Neural progenitor cell (in vitro differentiated cells): ENCODE measurements at regions not wholly inside any gene's neighbourhood (a gene's known extent, or its start where the extent isn't known, plus 50 kb on each side); places are given as distances from the start of the nearest gene placed in this dataset. TPM values are rescaled to one million over a fixed set of nuclear protein-coding genes. Genes with fewer than 3 reads are reported as not detected.

Source experiments
- DNase-seq: peaks from one replicate; pipeline ENCODE4 v3.0.0-alpha.2; 2016; ENCODE audit warnings: low spot score
- H2AFZ ChIP-seq: fragments of 200-600 bp; sonication (generic); replicated peaks from 2 replicates; pipeline ENCODE4 v1.6.1; 2016; ENCODE audit warnings: antibody characterized with exemption
- H3F3A ChIP-seq: fragments of 200-600 bp; sonication (generic); 2 replicates; pipeline ENCODE4 v1.6.1; 2016; ENCODE audit warnings: antibody characterized with exemption, low read depth
- H3K27ac ChIP-seq: fragments of 200-600 bp; sonication (generic); 2 replicates; pipeline ENCODE4 v1.5.1; 2016; ENCODE audit warnings: mild to moderate bottlenecking
- H3K27me3 ChIP-seq: fragments of 200-600 bp; sonication (generic); 2 replicates; pipeline ENCODE4 v1.6.1; 2016; ENCODE audit warnings: mild to moderate bottlenecking, moderate library complexity
- H3K36me3 ChIP-seq: fragments of 200-600 bp; sonication (generic); 2 replicates; pipeline ENCODE4 v1.5.1; 2016
- H3K4me1 ChIP-seq: fragments of 200-600 bp; sonication (generic); 2 replicates; pipeline ENCODE4 v1.6.1; 2016; ENCODE audit warnings: mixed run types
- H3K4me2 ChIP-seq: fragments of 200-600 bp; sonication (generic); 2 replicates; pipeline ENCODE4 v1.6.1; 2016
- H3K4me3 ChIP-seq: fragments of 200-600 bp; sonication (generic); 2 replicates; pipeline ENCODE4 v1.5.1; 2016
- H3K79me2 ChIP-seq: fragments of 200-600 bp; sonication (generic); 2 replicates; pipeline ENCODE4 v1.6.1; 2016; ENCODE audit warnings: low read depth
- H3K9ac ChIP-seq: fragments of 200-600 bp; sonication (generic); 2 replicates; pipeline ENCODE4 v1.6.1; 2016
- H3K9me3 ChIP-seq: fragments of 200-600 bp; sonication (generic); 2 replicates; pipeline ENCODE4 v1.5.1; 2016; ENCODE audit warnings: low read depth
- H4K20me1 ChIP-seq: fragments of 200-600 bp; sonication (generic); 2 replicates; pipeline ENCODE4 v1.6.1; 2016; ENCODE audit warnings: low read depth
- H3K27ac Mint-ChIP-seq: 3 replicates; pipeline ENCODE4 v1.8.0; 2021; ENCODE audit warnings: mixed read lengths
- H3K27me3 Mint-ChIP-seq: 2 replicates; pipeline ENCODE4 v1.8.0; 2022; ENCODE audit warnings: low read depth, mild to moderate bottlenecking, inconsistent platforms, moderate library complexity, mixed read lengths; ENCODE audit not compliant: insufficient read depth
- H3K36me3 Mint-ChIP-seq: 3 replicates; pipeline ENCODE4 v1.8.0; 2021; ENCODE audit warnings: mixed read lengths
- H3K4me1 Mint-ChIP-seq: 3 replicates; pipeline ENCODE4 v1.8.0; 2021; ENCODE audit warnings: mixed read lengths
- H3K4me3 Mint-ChIP-seq: 3 replicates; pipeline ENCODE4 v1.8.0; 2021; ENCODE audit warnings: mild to moderate bottlenecking, moderate library complexity, mixed read lengths
- H3K9me3 Mint-ChIP-seq: 3 replicates; pipeline ENCODE4 v1.8.0; 2020; ENCODE audit warnings: mixed read lengths
- EZH2 ChIP-seq: fragments of 200-600 bp; sonication (generic); IDR thresholded peaks from 2 replicates; pipeline ENCODE4 v1.6.1; 2017; ENCODE audit warnings: antibody characterized with exemption, mild to moderate bottlenecking, moderate library complexity
- EZH2phosphoT487 ChIP-seq: fragments of 200-600 bp; sonication (generic); IDR thresholded peaks from 2 replicates; pipeline ENCODE4 v1.6.1; 2017; ENCODE audit warnings: antibody characterized with exemption
- small RNA-seq: library from RNA; depleted of rRNA; stranded (forward); fragments of <200 nt; gene quantifications from one replicate; pipeline ENCODE3, GENCODE V24; 2015
- TF ChIP-seq, protein P1 (sequence below): fragments of 200-600 bp; sonication (generic); IDR thresholded peaks from 2 replicates; pipeline ENCODE4 v1.5.1; 2017; ENCODE audit warnings: antibody characterized with exemption, mild to moderate bottlenecking

DNA sequence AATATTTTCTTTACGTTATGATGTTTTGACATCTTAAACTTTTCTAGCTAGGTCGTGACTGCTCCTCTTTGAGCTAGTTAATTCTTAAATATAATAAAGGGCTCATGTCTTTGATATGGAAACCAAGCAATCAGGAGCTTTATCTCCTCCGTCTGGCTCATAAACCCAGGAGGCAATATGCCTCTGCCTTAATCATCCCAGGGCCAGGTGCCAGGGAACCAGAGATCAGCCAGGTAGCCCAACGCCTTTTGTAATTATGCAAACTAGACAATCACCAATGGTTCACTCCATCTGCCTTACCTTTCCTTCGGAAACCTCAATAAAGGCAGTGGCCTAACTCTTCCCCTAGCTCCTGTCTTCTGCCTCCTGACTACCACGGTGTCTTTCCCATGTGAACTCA lies 213.7 kb downstream of the KCNJ3 start:
- Histone ChIP-seq H3K27me3 (no peaks in the 10 kb centered on the region), H3K36me3 (no peaks in the 10 kb centered on the region), H3K4me3 (no peak overlapping the region), H4K20me1 (no peaks in the 10 kb centered on the region), H3K9ac (no peak overlapping the region), H3K4me1 (no peaks in the 10 kb centered on the region), H3F3A (no peaks in the 10 kb centered on the region), H3K79me2 (no peaks in the 10 kb centered on the region), H3K27ac (no peak overlapping the region), H3K9me3 (no peaks in the 10 kb centered on the region), H2AFZ (no peak overlapping the region), H3K4me2 (no peak overlapping the region)
- no peaks in the 10 kb centered on the region for H3K27me3 Mint-ChIP-seq
- H3K9me3 Mint-ChIP-seq, result no peaks in the 10 kb centered on the region
- no peak overlapping the region for H3K4me3 Mint-ChIP-seq
- no peaks in the 10 kb centered on the region for H3K4me1 Mint-ChIP-seq
- no peak for DNase-seq
- H3K27ac Mint-ChIP-seq, result no peak overlapping the region
- H3K36me3 Mint-ChIP-seq, result no peaks in the 10 kb centered on the region
- no peak for TF ChIP-seq EZH2
- TF ChIP-seq EZH2phosphoT487, result no peak
- TF ChIP-seq, protein P1, sequence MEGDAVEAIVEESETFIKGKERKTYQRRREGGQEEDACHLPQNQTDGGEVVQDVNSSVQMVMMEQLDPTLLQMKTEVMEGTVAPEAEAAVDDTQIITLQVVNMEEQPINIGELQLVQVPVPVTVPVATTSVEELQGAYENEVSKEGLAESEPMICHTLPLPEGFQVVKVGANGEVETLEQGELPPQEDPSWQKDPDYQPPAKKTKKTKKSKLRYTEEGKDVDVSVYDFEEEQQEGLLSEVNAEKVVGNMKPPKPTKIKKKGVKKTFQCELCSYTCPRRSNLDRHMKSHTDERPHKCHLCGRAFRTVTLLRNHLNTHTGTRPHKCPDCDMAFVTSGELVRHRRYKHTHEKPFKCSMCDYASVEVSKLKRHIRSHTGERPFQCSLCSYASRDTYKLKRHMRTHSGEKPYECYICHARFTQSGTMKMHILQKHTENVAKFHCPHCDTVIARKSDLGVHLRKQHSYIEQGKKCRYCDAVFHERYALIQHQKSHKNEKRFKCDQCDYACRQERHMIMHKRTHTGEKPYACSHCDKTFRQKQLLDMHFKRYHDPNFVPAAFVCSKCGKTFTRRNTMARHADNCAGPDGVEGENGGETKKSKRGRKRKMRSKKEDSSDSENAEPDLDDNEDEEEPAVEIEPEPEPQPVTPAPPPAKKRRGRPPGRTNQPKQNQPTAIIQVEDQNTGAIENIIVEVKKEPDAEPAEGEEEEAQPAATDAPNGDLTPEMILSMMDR, result no peak

DNA sequence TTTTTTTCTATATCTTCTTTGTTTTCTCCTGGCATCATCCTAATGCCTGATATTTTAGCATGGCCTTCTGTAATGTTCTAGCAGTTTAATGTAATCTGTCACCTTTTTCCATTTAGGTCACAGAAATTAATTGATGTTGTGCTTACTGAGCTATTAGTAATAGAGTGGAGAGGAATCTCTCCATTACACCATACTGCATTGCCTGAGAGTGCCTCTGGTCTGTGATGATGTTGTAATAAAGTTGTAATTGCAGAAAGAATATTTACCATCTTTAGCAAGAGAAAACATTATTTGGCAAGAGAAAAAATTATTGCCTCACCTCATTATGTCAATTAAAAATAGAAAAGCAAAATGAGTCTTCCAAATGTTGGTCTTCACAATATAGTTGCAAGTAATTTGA lies 213.2 kb downstream of the KCNJ3 start:
- H3K4me1 Mint-ChIP-seq, result no peaks in the 10 kb centered on the region
- no peak for TF ChIP-seq EZH2phosphoT487
- no peak for TF ChIP-seq EZH2
- H3K27me3 Mint-ChIP-seq, result no peaks in the 10 kb centered on the region
- no peak for DNase-seq
- H3K9me3 Mint-ChIP-seq, result no peaks in the 10 kb centered on the region
- Histone ChIP-seq H3K36me3 (no peaks in the 10 kb centered on the region), H3K4me1 (no peaks in the 10 kb centered on the region), H3K4me2 (no peak overlapping the region), H3F3A (no peaks in the 10 kb centered on the region), H3K9me3 (no peaks in the 10 kb centered on the region), H3K27ac (no peak overlapping the region), H3K4me3 (no peak overlapping the region), H2AFZ (no peak overlapping the region), H3K79me2 (no peaks in the 10 kb centered on the region), H3K27me3 (no peaks in the 10 kb centered on the region), H3K9ac (no peak overlapping the region), H4K20me1 (no peaks in the 10 kb centered on the region)
- H3K27ac Mint-ChIP-seq, result no peak overlapping the region
- H3K4me3 Mint-ChIP-seq, result no peak overlapping the region
- no peaks in the 10 kb centered on the region for H3K36me3 Mint-ChIP-seq

DNA sequence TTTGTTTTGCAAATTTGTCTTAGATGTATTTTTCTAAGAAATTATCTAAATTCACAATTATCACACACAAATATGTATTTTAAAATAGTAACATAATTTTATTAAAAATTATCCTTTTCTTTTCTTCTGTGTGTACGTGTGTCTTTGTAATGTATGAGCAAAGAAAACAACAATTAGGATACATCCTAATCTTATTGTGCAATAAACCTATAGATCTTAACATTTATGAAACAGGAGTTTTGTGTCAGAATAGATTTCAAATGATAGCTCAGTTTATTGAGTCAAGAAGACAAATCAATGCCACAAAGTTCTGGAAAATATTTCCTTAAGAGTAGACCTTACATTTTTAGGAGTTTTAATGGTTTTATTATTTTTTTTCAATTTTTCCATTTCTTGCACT lies 212.2 kb downstream of the KCNJ3 start:
- no peak overlapping the region for H3K27ac ChIP-seq
- H3K27ac Mint-ChIP-seq, result no peak overlapping the region
- no peak overlapping the region for H3K4me2 ChIP-seq
- no peak overlapping the region for H3K4me3 ChIP-seq
- no peaks in the 10 kb centered on the region for H4K20me1 ChIP-seq
- H3K36me3 ChIP-seq, result no peaks in the 10 kb centered on the region
- TF ChIP-seq, protein P1, result no peak
- no peak for TF ChIP-seq EZH2phosphoT487
- TF ChIP-seq EZH2, result no peak
- H3K4me3 Mint-ChIP-seq, result no peak overlapping the region
- H3K27me3 Mint-ChIP-seq, result no peaks in the 10 kb centered on the region
- H3F3A ChIP-seq, result no peaks in the 10 kb centered on the region
- no peaks in the 10 kb centered on the region for H3K27me3 ChIP-seq
- DNase-seq, result no peak
- no peaks in the 10 kb centered on the region for H3K4me1 Mint-ChIP-seq
- H2AFZ ChIP-seq, result no peak overlapping the region
- H3K9me3 ChIP-seq, result no peaks in the 10 kb centered on the region
- no peaks in the 10 kb centered on the region for H3K9me3 Mint-ChIP-seq
- H3K9ac ChIP-seq, result no peak overlapping the region
- H3K36me3 Mint-ChIP-seq, result no peaks in the 10 kb centered on the region
- no peaks in the 10 kb centered on the region for H3K4me1 ChIP-seq
- H3K79me2 ChIP-seq, result no peaks in the 10 kb centered on the region

DNA sequence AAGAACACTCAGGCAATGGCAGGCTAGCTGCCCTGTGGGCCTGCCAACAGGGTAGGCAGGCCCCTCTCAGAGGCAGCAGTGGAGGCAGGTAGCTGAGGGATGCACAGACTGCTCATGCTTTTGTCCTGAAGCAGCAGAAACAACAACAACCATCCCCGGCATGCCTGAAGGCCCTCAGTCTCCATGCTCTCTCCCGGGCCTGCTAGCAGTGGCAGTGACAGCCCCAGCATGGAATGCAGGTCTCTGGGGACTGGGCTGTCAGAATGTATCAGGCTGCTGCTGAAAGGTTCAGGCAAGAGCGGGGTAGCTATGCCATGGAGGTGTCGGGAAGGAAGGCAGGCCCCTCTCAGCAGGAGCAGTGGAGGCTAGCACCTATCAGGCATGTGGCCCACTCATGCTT lies 209.8 kb downstream of the KCNJ3 start:
- Mint-ChIP-seq H3K27me3 (no peaks in the 10 kb centered on the region), H3K4me1 (no peaks in the 10 kb centered on the region), H3K4me3 (no peak overlapping the region), H3K27ac (no peak overlapping the region), H3K36me3 (no peaks in the 10 kb centered on the region), H3K9me3 (no peaks in the 10 kb centered on the region)
- H3K9me3 ChIP-seq, result no peaks in the 10 kb centered on the region
- no peaks in the 10 kb centered on the region for H3K4me1 ChIP-seq
- H4K20me1 ChIP-seq, result no peaks in the 10 kb centered on the region
- no peak overlapping the region for H3K9ac ChIP-seq
- H2AFZ ChIP-seq, result no peak overlapping the region
- no peak overlapping the region for H3K4me2 ChIP-seq
- H3K27me3 ChIP-seq, result no peaks in the 10 kb centered on the region
- no peaks in the 10 kb centered on the region for H3K36me3 ChIP-seq
- no peak overlapping the region for H3K4me3 ChIP-seq
- TF ChIP-seq, protein P1, result no peak
- TF ChIP-seq EZH2phosphoT487, result no peak
- TF ChIP-seq EZH2, result no peak
- H3K79me2 ChIP-seq, result no peaks in the 10 kb centered on the region
- no peak for DNase-seq
- no peaks in the 10 kb centered on the region for H3F3A ChIP-seq
- H3K27ac ChIP-seq, result no peak overlapping the region

Small RNAs in the stretch of these regions (small RNA-seq; reads per million reads assigned to genes)
- gene MTCO1P45, result not detected
- gene RNU6-1001P, result not detected
- not detected for gene RNU6-546P
